Right lobe of liver (tissue), 4 donors: ENCODE measurements at regions not wholly inside any gene's neighbourhood (a gene's known extent, or its start where the extent isn't known, plus 50 kb on each side); places are given as distances from the start of the nearest gene placed in this dataset.

ENCODE experiments used
- CTCF ChIP-seq, 4 donors: fragments of 200-600 bp in 3 of 4; fragments of 450-650 bp in 1 of 4; IDR thresholded peaks; one replicate each; pipeline versions ENCODE4 v1.5.1 to v1.8.0; 2016 to 2022; ENCODE audit warnings: antibody characterized with exemption in 4 of 4, mild to moderate bottlenecking in 2 of 4
- POLR2A ChIP-seq: fragments of 450-650 bp; IDR thresholded peaks from one replicate; pipeline ENCODE4 v1.6.1; 2017; ENCODE audit warnings: antibody characterized with exemption, mild to moderate bottlenecking
- donor health status: DM: no; HTN: no; CAD: no.
- donor health status: DM: no; HTN: no; CAD: no.
- donor health status: DM: no; HTN: yes; CAD: no.

DNA sequence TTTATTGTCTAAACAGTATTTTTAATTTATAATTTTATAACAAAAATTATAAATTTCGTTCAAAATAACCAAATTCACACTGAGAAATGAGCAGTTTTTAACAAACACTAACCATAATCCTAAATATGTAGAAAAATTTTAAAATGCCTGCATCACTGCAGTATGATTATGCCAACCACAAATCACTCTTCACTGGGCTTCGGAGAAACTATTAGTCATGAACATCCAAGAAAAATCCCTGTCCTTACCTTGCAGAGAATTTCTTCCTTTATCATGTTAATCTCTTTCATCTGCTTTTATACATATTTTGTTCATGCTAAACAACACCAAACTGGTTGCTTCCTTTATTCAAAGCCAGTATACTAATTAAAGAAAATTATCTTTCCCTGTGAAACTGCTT is 511.0 kb upstream of the ALCAM start:
- TF ChIP-seq CTCF (IDR thresholded peaks at IDR 0.05) (no peak), POLR2A (no peak)
